VCaP (cell line): ENCODE measurements at regions not wholly inside any gene's neighbourhood (a gene's known extent, or its start where the extent isn't known, plus 50 kb on each side); places are given as distances from the start of the nearest gene placed in this dataset.

ENCODE experiments used
- H3K27ac ChIP-seq: fragments of 450-650 bp; 2 replicates; pipeline ENCODE4 v1.5.1; 2017
- TF ChIP-seq, protein P1 (sequence below): fragments of 450-650 bp; conservative IDR thresholded peaks from 2 replicates; pipeline ENCODE4 v1.5.1; 2017; ENCODE audit warnings: mild to moderate bottlenecking, moderate library complexity

DNA sequence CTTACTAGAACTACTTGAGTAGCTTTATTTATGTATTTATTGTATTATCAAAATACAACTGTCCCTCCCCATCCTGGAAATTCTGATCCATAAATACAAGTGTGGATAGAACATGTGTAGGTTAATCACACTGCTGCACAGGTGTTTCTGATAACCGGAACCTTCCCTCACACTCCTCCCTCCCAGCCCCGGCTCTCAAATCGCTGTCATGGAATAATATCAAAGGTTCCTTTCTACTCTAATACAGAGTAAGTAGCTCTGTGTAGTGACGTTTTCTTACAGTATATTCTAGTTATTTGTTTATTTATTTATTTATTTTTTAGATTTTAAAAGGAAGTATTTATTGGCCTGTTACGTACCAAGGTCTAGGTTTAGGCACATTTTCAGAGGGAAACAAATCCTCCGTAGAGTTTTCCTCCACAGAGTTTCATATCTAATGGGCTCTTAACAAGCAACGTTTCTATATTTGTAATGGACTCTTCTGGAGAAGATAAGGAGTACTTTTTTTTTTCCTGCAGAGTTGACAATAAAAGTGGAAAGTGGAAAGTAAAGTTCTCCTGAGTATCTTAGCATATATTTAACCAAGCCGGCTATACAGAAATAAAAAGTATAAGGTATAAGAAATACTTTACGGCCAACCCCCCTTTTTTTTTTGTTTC is 129.0 kb upstream of the CARD18 start:
- TF ChIP-seq, protein P1, sequence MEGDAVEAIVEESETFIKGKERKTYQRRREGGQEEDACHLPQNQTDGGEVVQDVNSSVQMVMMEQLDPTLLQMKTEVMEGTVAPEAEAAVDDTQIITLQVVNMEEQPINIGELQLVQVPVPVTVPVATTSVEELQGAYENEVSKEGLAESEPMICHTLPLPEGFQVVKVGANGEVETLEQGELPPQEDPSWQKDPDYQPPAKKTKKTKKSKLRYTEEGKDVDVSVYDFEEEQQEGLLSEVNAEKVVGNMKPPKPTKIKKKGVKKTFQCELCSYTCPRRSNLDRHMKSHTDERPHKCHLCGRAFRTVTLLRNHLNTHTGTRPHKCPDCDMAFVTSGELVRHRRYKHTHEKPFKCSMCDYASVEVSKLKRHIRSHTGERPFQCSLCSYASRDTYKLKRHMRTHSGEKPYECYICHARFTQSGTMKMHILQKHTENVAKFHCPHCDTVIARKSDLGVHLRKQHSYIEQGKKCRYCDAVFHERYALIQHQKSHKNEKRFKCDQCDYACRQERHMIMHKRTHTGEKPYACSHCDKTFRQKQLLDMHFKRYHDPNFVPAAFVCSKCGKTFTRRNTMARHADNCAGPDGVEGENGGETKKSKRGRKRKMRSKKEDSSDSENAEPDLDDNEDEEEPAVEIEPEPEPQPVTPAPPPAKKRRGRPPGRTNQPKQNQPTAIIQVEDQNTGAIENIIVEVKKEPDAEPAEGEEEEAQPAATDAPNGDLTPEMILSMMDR, result no peak
- no peak overlapping the region for H3K27ac ChIP-seq

DNA sequence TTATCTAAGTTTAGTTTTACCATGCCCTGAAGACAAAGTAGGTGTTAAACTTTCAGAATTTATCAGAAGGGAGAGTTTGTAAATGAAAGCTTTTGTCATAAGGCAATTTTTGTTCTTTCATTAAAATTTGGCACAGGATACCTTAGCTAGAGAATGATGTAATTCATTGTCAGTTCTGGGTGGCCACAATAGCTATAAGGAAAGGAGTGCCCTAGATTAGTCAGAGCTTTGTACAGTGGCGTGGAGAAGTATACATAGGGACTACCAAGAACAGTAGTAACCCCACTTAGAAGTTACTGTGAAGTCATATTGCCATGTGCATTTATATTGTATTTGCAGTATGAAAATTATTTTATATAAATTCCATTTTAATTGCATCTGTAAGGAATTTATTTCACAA is 126.3 kb upstream of the CARD18 start:
- TF ChIP-seq, protein P1, result no peak
- no peak overlapping the region for H3K27ac ChIP-seq

DNA sequence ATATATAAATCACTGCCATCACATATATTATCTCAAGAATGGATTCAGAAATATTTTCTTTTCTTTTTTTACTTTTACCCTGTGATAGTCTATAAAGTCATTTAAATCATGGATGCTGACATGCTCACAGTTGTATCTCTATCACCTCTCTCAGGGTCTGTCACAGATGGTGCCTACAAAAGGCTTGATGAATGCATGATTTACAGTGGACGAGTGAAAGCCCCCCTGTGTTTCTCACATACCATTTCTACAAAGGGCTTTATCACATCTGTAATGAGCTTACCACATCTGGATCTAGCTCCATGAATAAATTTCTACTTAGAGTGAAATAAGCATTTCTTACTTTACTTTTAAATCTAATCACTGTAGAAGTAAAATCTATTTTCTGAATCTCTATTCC is 121.4 kb upstream of the CARD18 start:
- H3K27ac ChIP-seq, result no peak overlapping the region
- TF ChIP-seq, protein P1, result no peak

DNA sequence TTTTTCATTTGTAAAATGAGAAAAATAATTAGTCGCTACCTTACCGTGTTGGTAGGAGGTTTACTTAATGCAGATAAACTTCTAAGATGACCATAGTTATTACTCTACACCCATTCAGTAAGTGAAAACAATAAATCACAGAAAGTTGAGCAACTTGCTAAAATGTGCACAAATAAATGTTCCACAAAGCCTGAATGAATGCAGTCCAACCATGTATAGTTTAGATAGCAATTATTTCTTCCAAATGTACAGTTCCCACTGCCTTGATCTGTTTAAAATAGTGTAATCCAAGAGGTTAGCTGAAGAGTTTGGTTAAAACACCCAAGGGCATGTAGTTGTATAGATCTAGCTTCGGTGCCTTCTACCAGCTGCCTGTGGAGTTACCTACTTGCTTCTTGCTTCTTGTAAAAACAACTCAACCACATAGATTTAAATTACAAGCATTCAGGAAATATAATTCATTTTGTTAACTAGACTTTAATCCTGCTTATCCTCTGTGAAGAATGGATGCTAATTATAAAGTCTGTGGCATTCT is 106.3 kb upstream of the CARD18 start:
- no peak overlapping the region for H3K27ac ChIP-seq
- TF ChIP-seq, protein P1, result no peak

DNA sequence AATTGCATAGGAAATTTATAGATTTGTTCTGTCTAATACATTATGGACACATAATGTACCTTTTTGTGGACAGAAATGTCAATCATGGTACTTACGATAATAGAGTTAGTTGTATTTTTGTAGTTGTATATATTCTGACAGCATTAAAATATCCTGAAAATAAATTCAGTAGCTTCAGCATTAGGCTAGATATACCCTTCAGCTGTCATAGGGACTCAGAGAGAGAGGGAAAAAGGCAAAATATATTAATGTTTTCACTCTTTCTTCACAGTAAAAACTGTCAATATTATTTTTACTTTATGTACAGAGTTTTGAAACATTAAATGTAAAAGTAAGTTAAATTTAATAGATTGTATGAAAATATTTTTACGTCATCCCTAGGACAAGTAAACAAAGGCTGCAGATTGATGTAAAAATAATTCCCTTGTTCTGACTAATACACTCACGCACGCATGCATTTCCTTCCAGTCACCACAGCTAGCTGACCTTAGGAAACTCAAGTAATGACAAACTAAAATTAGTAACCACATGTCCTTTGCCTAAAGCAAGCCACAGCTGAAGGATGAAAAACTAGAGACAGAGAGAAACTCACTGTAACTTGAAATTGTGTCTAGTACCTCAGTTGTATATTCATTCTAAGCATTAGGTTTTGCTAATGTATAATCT is 104.7 kb upstream of the CARD18 start:
- no peak overlapping the region for H3K27ac ChIP-seq
- TF ChIP-seq, protein P1, result no peak

DNA sequence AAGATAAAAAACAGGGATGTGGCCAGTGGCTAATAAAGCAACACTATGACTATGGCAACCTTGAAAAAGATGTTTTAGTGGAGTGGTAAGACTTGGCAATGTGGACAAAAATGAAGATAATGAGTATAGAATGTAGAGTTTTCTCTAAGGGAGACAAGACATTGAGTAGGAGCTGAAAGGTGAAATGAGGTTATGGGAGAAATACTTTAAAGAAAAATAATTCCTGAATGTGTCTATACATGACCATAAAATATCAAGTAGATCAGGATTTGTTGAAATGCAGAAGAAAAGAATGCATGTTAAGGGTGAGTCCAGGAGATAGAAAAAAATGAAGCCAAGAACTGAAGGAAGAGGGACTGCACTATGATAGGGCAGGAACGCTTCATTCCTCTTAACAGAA is 101.6 kb upstream of the CARD18 start:
- TF ChIP-seq, protein P1, result no peak
- no peak overlapping the region for H3K27ac ChIP-seq

DNA sequence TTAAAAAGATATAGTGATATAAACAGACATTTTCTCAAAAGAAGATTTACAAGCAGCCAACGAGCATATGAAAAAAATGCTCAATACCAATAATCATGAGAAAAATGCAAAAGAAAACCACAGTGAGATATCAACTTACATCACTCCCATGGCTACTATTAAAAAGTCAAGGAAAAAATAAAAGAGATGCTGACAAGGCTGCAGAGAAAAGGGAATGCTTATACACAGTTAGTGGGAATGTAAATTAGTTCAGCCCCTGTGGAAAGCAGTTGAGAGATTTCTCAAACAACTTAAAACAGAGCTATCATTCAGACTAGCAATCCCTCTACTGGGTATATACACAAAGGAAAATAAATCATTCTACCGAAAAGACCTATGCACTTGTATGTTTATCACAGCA is 97.1 kb upstream of the CARD18 start:
- TF ChIP-seq, protein P1, result no peak

More for the DNA sequence above, 97.1 kb upstream of the CARD18 start:
- H3K27ac ChIP-seq, result no peak overlapping the region
